A549 (cell line): ENCODE measurements at regions not wholly inside any gene's neighbourhood (a gene's known extent, or its start where the extent isn't known, plus 50 kb on each side); places are given as distances from the start of the nearest gene placed in this dataset.

Experiments used
- ATOH8 ChIP-seq: fragments of 250-450 bp; sonication (Bioruptor Pico); IDR thresholded peaks from 2 replicates; pipeline ENCODE4 v1.5.0; 2020; ENCODE audit warnings: low read depth, mild to moderate bottlenecking, moderate library complexity
- CTCF ChIP-seq: fragments of >200 bp; sonication (Bioruptor Twin); formaldehyde crosslinking; IDR thresholded peaks from 3 replicates; pipeline ENCODE4 v1.5.1; 2016
- JUN ChIP-seq, 2 experiments: fragments of >200 bp; sonication (Bioruptor Twin); formaldehyde crosslinking; IDR thresholded peaks; 2 replicates in 1 of 2; 3 replicates in 1 of 2; pipeline ENCODE4 v1.6.1; 2016 to 2017
- KDM1A ChIP-seq: fragments of 200-600 bp; sonication (generic); IDR thresholded peaks from 2 replicates; pipeline ENCODE4 v1.6.1; 2016; ENCODE audit warnings: low read depth, mild to moderate bottlenecking
- NFE2L2 ChIP-seq: fragments of 150-350 bp; conservative IDR thresholded peaks from 2 replicates; pipeline ENCODE4 v1.6.1; 2014; ENCODE audit warnings: low read length
- POLR2A ChIP-seq: IDR thresholded peaks from 2 replicates; pipeline ENCODE4 v1.6.1; 2012; ENCODE audit warnings: mild to moderate bottlenecking, low read length
- RCOR1 ChIP-seq: fragments of 150-350 bp; IDR thresholded peaks from 2 replicates; pipeline ENCODE4 v1.6.1; 2014; ENCODE audit warnings: antibody characterized with exemption, low read length, low read depth
- REST ChIP-seq: fragments of 200-600 bp; sonication (generic); IDR thresholded peaks from 2 replicates; pipeline ENCODE4 v1.6.1; 2016; ENCODE audit warnings: antibody characterized with exemption, mild to moderate bottlenecking, moderate library complexity
- RNF2 ChIP-seq: fragments of 200-600 bp; sonication (generic); IDR thresholded peaks from 2 replicates; pipeline ENCODE4 v1.6.1; 2016; ENCODE audit warnings: low read depth, mild to moderate bottlenecking, antibody characterized with exemption, moderate library complexity, borderline replicate concordance
- SMC3 ChIP-seq: fragments of >200 bp; sonication (Bioruptor Twin); formaldehyde crosslinking; IDR thresholded peaks from 3 replicates; pipeline ENCODE4 v1.6.1; 2018; ENCODE audit warnings: inconsistent platforms

GRCh38 chr17:73968680-73969079 lies 234.8 kb upstream of the RPL38 start:
- TF ChIP-seq CTCF (no peak), POLR2A (no peak), JUN (IDR thresholded peaks at IDR 0.05) (no peak), REST (no peak), ATOH8 (no peak), KDM1A (no peak), RNF2 (no peak), RCOR1 (no peak), NFE2L2 (no peak), SMC3 (no peak)
